NB4 (cell line): ENCODE measurements at regions not wholly inside any gene's neighbourhood (a gene's known extent, or its start where the extent isn't known, plus 50 kb on each side); places are given as distances from the start of the nearest gene placed in this dataset.

Source experiments
- DNase-seq: peaks from one replicate; pipeline ENCODE4 v3.0.0; 2010; ENCODE audit warnings: low read depth
- H3K4me3 ChIP-seq: one replicate; pipeline ENCODE4 v1.5.1; 2011; ENCODE audit warnings: mild to moderate bottlenecking, low read depth, low read length, moderate library complexity
- MAX ChIP-seq: IDR thresholded peaks from 2 replicates; pipeline ENCODE4 v1.6.1; 2011; ENCODE audit warnings: low read depth, low read length
- MYC ChIP-seq: IDR thresholded peaks from 2 replicates; pipeline ENCODE4 v1.6.1; 2011; ENCODE audit warnings: low read depth, low read length
- POLR2A ChIP-seq: IDR thresholded peaks from 2 replicates; pipeline ENCODE4 v1.6.1; 2011; ENCODE audit warnings: mild to moderate bottlenecking; ENCODE audit not compliant: insufficient read length; ENCODE audit errors: extremely low read depth
- TF ChIP-seq, protein P1 (sequence below): IDR thresholded peaks from one replicate; pipeline ENCODE4 v1.5.1; 2012; ENCODE audit warnings: low read depth, low read length

DNA sequence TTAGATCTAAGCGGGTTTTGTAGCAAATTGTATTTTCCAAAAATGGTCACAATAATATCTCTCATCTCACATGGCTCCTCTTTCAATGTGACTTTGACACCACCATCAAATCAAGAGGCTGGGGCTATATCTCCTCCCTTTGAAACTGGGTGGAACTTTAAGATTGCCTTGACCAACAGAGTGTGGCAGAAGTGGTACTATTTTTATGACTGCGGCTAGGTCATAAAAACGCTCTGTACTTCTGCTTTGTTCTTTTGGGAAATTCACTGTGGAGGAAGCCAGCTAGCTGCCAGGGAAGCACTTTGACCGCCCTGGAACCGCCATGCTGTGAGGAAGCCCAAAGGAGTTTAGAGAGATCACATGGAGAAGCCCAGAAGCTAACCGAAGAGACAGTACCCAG lies 50.7 kb upstream of the ACOT11 start:
- peak; percentile 79 for DNase-seq
- no peak overlapping the region for H3K4me3 ChIP-seq
- TF ChIP-seq POLR2A (no peak), MAX (peak; percentile 9; the same call in 1 of the 2 replicates)

DNA sequence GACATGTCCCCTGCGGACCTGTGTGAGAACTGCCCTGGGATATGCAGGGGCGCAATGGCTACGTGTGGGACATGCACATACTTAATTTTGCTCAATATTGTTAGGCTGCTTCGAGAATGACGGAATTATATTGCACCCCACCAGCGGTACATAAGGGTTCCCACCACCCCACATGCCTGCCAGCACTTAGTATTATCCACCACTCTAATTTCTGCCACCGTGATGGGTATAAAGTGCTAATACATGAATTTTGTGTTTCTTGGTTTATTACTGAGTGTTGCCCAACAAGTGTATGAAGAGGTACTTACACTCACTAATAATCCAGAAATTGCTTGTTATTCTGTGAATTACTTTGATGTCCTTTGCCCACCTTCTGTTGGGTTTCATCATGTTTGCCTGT lies 52.1 kb upstream of the ACOT11 start:
- H3K4me3 ChIP-seq = no peak overlapping the region
- DNase-seq = no peak
- TF ChIP-seq, protein P1, sequence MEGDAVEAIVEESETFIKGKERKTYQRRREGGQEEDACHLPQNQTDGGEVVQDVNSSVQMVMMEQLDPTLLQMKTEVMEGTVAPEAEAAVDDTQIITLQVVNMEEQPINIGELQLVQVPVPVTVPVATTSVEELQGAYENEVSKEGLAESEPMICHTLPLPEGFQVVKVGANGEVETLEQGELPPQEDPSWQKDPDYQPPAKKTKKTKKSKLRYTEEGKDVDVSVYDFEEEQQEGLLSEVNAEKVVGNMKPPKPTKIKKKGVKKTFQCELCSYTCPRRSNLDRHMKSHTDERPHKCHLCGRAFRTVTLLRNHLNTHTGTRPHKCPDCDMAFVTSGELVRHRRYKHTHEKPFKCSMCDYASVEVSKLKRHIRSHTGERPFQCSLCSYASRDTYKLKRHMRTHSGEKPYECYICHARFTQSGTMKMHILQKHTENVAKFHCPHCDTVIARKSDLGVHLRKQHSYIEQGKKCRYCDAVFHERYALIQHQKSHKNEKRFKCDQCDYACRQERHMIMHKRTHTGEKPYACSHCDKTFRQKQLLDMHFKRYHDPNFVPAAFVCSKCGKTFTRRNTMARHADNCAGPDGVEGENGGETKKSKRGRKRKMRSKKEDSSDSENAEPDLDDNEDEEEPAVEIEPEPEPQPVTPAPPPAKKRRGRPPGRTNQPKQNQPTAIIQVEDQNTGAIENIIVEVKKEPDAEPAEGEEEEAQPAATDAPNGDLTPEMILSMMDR = no peak
- no peak for TF ChIP-seq MYC
- TF ChIP-seq MAX = no peak
- TF ChIP-seq POLR2A = no peak

- no peak for DNase-seq
- TF ChIP-seq, protein P1 = no peak
- no peak for TF ChIP-seq POLR2A
- no peak for TF ChIP-seq MAX
- TF ChIP-seq MYC = no peak
Observed at GRCh38 chr1:54493608-54494007, 54.4 kb upstream of the ACOT11 start.

DNA sequence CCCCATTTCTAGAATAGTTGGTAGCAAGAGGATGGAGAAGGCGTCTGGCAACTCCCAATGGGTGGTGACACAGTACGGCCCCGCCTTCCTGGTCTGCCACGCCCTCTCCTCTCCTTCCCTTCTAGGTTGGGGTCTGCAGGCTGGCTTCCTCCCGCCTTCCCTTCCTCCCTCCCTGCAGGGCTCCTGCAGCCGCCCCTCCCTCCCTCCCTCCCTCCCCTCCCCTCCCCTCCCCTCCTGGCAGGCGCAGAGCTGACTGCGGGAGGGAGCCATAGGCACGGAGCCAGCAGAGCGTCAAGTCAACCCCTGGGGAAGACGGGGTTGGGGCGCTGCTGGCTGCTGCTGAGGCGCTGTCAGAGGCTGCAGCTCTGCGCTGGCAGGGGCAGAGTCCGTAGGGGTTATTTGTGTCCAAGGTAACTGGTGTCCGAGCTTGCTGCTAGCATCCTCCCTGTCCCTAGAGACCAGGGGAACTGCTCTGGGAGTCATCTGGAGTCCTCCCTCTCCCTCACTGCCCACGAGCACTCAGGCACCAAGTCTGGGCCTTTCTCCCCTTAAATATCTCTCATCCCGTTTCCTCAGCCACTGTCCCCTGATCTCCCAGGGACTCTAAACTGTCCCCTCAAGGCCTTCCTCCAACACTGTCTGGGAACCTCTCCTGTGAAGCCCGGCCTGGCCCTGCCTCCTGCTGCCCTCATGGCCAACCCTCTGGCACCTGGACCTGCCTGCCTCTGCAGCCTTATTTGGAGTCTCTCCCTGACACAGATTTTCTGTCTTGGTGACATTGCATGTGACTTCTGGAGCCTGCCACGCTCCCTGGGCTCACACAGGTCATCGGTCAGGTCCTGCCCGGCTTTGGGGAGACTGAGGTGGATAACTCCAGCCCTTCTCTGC lies 57.4 kb upstream of the ACOT11 start:
- TF ChIP-seq POLR2A = no peak
- TF ChIP-seq, protein P1 = no peak
- TF ChIP-seq MAX = no peak
- TF ChIP-seq MYC = no peak
- peak; percentile 42 for DNase-seq
- no peak overlapping the region for H3K4me3 ChIP-seq

More at GRCh38 chr1:54493608-54494007, 54.4 kb upstream of the ACOT11 start:
- H3K4me3 ChIP-seq = no peak overlapping the region

GRCh38 chr1:54489627-54490250 lies 58.3 kb upstream of the ACOT11 start:
- no peak for DNase-seq
- no peak for TF ChIP-seq MAX
- TF ChIP-seq POLR2A = no peak
- TF ChIP-seq, protein P1 = no peak
- TF ChIP-seq MYC = no peak
- no peak overlapping the region for H3K4me3 ChIP-seq
